IMR-90 (cell line): ENCODE measurements at regions not wholly inside any gene's neighbourhood (a gene's known extent, or its start where the extent isn't known, plus 50 kb on each side); places are given as distances from the start of the nearest gene placed in this dataset.

Source experiments
- BHLHE40 ChIP-seq: fragments of 150-350 bp; IDR thresholded peaks from 2 replicates; pipeline ENCODE4 v1.6.1; 2016; ENCODE audit warnings: mild to moderate bottlenecking, low read depth, low read length
- CEBPB ChIP-seq: IDR thresholded peaks from 2 replicates; pipeline ENCODE4 v1.6.1; 2012; ENCODE audit warnings: low read depth, low read length, improper control_type of control experiment
- ELK1 ChIP-seq: fragments of 150-350 bp; IDR thresholded peaks from 2 replicates; pipeline ENCODE4 v1.6.1; 2016; ENCODE audit warnings: low read depth, mild to moderate bottlenecking, low read length, moderate library complexity, borderline replicate concordance
- FOS ChIP-seq: fragments of 150-350 bp; IDR thresholded peaks from 2 replicates; pipeline ENCODE4 v1.6.1; 2016; ENCODE audit warnings: low read depth, low read length
- MAFK ChIP-seq: IDR thresholded peaks from 2 replicates; pipeline ENCODE4 v1.6.1; 2012; ENCODE audit warnings: low read depth, low read length, improper control_type of control experiment
- MXI1 ChIP-seq: IDR thresholded peaks from 2 replicates; pipeline ENCODE4 v1.6.1; 2012; ENCODE audit warnings: low read depth, mild to moderate bottlenecking, low read length, moderate library complexity, borderline replicate concordance
- POLR2A ChIP-seq: IDR thresholded peaks from 2 replicates; pipeline ENCODE4 v1.6.1; 2012; ENCODE audit warnings: mild to moderate bottlenecking, low read depth, low read length
- RAD21 ChIP-seq: IDR thresholded peaks from 2 replicates; pipeline ENCODE4 v1.6.1; 2012; ENCODE audit warnings: low read length, improper control_type of control experiment
- RCOR1 ChIP-seq: IDR thresholded peaks from 2 replicates; pipeline ENCODE4 v1.6.1; 2012; ENCODE audit warnings: mild to moderate bottlenecking, low read length, improper control_type of control experiment; ENCODE audit not compliant: insufficient replicate concordance
- RFX5 ChIP-seq: IDR thresholded peaks from 2 replicates; pipeline ENCODE4 v1.8.0; 2012; ENCODE audit warnings: low read depth, mild to moderate bottlenecking, low read length, moderate library complexity
- SMC3 ChIP-seq: fragments of 150-350 bp; IDR thresholded peaks from 2 replicates; pipeline ENCODE4 v1.6.1; 2016; ENCODE audit warnings: low read depth, mild to moderate bottlenecking, antibody characterized with exemption, low read length, moderate library complexity
- TF ChIP-seq, protein P1 (sequence below): conservative IDR thresholded peaks from 2 replicates; pipeline ENCODE4 v1.5.1; 2012; ENCODE audit warnings: mild to moderate bottlenecking, low read depth, low read length, improper control_type of control experiment
- TF ChIP-seq, protein P2 (sequence below): fragments of 150-350 bp; IDR thresholded peaks from 2 replicates; pipeline ENCODE4 v1.6.1; 2017; ENCODE audit warnings: mild to moderate bottlenecking, antibody characterized with exemption, low read length, low read depth

GRCh38 chr19:29450306-29450705 is 75.5 kb upstream of the VSTM2B start:
- TF ChIP-seq, protein P1, sequence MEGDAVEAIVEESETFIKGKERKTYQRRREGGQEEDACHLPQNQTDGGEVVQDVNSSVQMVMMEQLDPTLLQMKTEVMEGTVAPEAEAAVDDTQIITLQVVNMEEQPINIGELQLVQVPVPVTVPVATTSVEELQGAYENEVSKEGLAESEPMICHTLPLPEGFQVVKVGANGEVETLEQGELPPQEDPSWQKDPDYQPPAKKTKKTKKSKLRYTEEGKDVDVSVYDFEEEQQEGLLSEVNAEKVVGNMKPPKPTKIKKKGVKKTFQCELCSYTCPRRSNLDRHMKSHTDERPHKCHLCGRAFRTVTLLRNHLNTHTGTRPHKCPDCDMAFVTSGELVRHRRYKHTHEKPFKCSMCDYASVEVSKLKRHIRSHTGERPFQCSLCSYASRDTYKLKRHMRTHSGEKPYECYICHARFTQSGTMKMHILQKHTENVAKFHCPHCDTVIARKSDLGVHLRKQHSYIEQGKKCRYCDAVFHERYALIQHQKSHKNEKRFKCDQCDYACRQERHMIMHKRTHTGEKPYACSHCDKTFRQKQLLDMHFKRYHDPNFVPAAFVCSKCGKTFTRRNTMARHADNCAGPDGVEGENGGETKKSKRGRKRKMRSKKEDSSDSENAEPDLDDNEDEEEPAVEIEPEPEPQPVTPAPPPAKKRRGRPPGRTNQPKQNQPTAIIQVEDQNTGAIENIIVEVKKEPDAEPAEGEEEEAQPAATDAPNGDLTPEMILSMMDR = no peak
- TF ChIP-seq ELK1 = no peak
- no peak for TF ChIP-seq CEBPB
- no peak for TF ChIP-seq POLR2A
- TF ChIP-seq BHLHE40 = no peak
- no peak for TF ChIP-seq RAD21
- no peak for TF ChIP-seq SMC3
- no peak for TF ChIP-seq MAFK
- TF ChIP-seq, protein P2, sequence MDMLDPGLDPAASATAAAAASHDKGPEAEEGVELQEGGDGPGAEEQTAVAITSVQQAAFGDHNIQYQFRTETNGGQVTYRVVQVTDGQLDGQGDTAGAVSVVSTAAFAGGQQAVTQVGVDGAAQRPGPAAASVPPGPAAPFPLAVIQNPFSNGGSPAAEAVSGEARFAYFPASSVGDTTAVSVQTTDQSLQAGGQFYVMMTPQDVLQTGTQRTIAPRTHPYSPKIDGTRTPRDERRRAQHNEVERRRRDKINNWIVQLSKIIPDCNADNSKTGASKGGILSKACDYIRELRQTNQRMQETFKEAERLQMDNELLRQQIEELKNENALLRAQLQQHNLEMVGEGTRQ = no peak
- no peak for TF ChIP-seq MXI1
- no peak for TF ChIP-seq RFX5
- no peak for TF ChIP-seq RCOR1
- TF ChIP-seq FOS = no peak
